Stimulated activated CD4-positive, alpha-beta T cell treated with anti-CD3 and anti-CD28 coated beads, Interleukin-1b, Interleukin-23, amount 100 ng/mL, for 24 hours (primary cell): ENCODE measurements at regions not wholly inside any gene's neighbourhood (a gene's known extent, or its start where the extent isn't known, plus 50 kb on each side); places are given as distances from the start of the nearest gene placed in this dataset.
"Not testable (repeated sequence)": the region's sequence is repeated elsewhere in the genome, so short reads cannot be mapped to it uniquely, and the experiment has no call there.

Source experiments
- DNase-seq, 4 experiments: peaks; one replicate each; pipeline ENCODE4 v3.0.0-alpha.2; 2020; ENCODE audit warnings: low read depth in 4 of 4, low spot score in 1 of 4

DNA sequence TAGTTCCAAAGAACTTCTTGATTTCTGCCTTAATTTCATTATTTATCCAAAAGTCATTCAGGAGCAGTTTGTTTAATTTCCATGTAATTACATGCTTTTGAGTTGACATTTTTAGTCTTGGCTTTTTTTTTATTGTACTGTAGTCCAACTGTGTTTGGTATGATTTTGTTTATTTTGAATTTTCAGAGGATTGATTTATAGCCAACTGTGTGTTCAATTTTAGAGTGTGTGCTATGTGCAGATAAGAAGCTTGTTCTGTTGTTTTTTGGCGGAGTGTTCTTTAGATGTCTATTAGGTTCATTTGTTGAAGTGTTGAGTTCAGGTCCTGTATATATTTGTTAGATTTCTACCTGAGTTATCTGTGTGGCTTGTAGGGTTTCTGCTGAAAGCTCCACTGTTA is 533.6 kb downstream of the TRAM1L1 start:
- no peak for DNase-seq

DNA sequence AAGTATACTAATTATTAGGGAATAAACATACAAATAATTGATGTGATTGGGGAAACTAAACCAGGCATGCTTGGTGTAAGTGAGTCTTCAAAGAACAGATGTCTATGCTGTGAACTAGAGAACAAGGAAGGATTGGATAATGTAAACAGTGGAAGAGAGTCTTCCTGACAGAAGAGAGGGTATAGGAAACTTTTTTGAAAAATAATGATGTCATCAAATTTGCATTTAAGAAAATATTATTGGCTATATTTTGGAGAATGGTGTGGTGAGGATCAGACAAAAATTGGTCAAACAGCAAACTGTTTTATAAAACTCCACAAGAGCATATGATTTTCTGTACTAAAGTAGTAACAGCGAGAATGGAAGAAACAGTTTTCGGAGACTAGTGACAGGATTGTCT is 537.7 kb downstream of the TRAM1L1 start:
- DNase-seq, result no peak

DNA sequence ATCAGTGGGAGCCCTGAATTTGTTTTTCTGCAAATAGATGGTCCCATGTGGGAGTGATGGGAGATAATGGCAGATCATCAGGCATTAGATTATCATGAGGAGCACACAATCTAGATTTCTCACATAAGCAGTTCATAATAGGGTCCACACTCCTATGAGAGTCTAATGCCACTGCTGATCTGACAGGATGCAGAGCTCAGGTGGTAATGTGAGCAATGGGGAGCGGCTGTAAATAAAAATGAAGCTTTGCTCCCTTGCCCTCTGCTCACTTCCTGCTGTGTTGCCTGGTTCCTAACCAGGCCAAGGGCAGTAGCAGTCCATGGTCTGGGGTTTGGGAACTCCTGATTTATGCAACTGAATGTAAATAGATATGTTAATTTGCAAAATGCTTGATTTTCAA is 538.6 kb downstream of the TRAM1L1 start:
- no peak for DNase-seq

DNA sequence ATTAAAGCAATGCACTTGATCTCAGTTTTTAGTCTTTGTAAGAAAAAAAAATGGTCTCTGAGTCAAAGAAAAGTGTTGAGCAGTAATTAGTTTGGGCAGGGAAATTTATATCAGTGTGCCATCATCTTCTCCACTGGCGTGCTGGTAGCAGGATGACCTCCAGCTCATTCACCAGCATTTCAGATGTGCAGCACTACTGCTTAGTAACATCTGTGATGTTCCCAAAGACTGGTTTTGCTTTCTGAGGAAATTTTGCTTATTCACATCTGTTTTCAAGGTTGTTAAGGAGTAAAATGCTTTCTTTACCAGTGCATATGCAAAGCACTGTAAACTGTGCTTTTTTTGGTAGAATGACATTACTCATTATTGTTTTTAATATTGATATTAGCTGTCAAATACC is 540.4 kb downstream of the TRAM1L1 start:
- DNase-seq, result no peak

DNA sequence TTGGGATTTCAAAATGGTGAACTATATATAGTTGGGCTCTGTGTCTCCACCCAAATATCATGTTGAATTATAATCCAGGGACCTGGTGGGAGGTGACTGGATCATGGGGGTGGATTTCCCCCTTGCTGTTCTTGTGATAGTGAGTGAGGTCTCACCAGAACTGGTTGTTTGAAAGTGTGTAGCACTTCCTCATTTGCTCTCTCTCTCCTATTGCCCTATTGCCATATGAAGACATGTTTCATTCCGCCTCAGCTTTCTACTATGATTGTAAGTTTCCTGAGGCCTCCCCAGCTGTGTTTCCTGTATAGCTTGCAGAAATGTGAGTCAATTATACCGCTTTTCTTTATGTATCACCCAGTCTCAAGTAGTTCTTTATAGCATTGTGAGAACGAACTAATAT is 545.6 kb downstream of the TRAM1L1 start:
- DNase-seq, result no peak

DNA sequence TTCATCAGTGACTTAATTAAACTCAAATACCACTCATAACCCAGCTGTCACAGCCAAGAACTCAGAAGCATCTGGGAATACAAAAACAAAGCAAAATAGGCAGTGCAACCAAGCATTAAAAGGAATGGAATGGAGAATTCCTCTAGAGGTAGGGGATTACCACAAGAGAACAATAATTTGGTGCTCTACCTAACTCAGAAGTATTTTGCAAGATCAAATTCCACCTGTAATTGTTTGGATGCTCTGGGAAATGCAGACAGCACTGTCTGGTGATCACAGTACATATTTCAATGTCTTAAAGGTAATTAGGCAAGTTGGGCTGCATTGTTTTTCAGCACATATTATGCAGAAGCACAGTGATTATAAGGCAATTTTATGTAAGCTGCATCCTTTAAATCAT is 547.5 kb downstream of the TRAM1L1 start:
- DNase-seq, result no peak

DNA sequence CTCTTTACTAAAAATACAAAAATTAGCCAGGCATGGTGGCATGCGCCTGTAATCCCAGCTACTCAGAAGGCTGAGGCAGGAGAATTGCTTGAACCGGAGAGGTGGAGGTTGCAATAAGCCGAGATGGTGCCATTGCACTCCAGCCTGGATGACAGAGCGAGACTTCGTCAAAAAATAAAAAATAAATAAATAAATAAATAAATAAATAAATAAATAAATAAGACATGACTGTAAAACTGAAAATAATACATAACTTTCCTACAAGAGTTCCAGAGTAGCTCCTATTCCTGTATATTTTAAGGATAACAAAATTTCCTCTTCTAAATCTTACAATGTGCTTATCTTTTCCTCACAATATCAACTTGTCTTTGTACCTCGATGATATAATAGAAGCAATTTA is 549.4 kb downstream of the TRAM1L1 start:
- DNase-seq, result not testable (repeated sequence)

DNA sequence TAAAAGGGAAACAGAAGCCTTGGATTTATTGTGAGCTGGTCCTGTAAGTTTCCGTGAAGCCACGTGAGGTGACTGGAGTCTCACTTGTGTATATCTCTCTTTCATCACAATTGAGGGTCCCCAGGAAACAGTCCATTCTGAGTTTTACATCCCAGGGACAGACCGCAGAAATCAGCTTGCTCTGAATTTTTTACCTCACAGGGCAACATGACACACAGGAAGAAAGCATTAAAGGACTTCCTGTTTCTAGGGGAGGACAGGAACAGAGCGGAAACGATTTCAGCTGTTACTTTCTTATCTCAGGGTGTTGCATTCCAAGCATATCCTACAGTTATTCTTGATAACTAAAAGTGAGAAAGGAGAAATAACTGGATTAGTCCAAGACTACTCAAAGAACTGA is 553.5 kb downstream of the TRAM1L1 start:
- no peak for DNase-seq

DNA sequence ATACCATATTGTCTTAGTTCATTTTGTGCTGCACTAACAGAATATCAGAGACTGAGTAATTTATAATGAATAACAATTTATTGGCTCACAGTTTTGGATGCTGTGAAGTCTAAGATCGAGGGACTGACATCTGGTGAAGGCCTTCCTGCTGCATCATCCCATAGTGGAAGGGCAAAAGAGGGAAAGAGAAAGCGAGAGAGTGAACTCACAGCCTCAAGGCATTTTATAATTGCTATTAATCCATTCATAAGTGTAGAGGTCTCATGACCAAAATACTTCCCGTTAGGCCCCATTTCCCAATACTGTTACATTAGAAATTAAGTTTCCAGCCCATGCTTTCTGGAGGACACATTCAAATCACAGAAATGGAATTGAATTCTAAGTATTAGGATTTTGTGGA is 554.4 kb downstream of the TRAM1L1 start:
- no peak for DNase-seq

DNA sequence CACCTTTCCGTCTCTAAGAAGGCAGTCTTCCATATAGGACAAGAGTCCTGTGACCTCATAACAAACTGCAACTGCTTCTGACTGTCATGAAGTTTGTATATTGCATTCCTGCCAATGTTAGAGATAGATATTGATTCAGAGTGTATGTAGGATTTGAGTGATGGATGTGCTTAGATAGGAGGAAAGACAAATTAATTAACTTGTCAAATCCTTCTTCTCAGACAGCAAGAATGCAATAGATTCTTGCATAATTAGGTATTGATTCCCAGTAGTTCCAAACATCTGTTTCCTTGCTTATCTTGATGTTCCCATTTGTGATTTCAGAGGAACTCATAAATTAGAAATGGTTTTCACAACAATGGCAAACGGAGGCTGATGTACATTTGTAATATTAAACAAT is 555.3 kb downstream of the TRAM1L1 start:
- DNase-seq, result no peak

DNA sequence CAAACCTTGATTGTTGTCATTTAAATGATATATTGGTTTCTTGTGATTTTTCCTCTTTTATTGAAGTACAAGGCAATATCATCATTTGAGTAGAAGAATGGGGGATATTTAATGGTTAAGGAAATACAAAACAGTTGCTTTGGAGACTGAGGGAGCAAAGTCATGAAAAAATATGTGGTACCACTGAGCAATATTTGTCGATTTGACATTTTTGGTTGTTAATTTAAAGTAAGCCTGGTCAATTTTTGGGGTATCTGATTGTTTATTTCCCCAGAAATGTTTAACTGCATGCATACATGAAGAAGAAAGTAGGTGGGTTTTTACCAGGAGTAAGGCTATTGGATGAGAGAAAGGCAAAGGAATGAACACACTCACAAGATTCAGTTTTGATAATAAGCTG is 556.2 kb downstream of the TRAM1L1 start:
- no peak for DNase-seq

DNA sequence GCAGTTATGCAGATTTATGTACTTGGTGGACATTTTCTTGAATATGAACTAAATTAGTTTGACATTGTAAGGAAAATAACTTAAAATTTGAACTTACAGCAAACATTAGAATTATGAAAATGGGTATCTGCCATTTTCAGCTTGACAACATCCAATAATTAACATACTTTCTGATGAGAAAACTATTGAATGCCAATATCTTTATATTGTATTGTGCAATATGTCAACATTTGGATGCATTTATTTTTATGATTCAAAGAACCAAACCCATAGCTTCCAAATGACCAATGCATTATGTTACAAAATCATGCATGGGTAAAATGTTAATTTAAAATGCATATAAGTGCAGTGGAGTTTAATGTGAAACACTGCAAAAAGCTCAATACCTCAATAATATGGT is 562.5 kb downstream of the TRAM1L1 start:
- DNase-seq, result no peak

DNA sequence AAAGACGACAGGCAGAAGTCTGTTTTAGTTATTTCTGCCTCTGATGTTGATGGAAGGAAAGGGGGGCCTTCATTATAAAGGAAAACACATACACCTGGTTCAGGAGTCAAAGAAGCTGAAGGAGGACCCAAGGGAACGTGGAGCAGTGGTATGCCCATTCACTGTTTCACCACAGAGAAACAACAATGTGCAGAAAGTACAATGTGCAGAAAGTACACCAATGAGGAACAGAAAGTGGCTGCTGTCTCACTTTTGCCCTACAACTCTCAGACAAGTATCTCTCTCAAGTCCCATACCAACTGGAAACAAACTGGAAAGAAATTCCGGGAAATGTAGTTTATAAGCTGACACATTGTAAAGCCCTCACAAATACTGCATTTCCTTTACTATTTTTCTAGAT is 564.5 kb downstream of the TRAM1L1 start:
- DNase-seq, result no peak

DNA sequence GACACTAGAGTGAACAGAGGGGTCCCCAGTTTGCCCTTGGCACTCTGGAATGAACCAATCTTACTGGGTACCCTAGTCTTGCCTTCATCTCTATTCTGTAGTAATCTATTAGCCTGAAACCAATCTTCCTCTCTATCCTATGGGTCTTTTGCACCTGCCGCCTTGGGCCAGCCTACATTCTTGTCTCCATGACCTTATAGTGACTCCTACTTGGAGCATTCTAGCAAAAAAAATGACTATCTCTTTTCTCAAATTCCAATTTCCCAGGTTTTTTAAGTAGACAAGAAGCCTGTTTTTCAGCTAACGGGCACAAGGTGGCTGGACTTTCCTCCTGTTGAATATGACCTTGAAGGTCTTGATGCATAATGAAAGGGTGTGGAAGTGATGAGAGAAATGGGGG is 568.7 kb downstream of the TRAM1L1 start:
- DNase-seq, result no peak

DNA sequence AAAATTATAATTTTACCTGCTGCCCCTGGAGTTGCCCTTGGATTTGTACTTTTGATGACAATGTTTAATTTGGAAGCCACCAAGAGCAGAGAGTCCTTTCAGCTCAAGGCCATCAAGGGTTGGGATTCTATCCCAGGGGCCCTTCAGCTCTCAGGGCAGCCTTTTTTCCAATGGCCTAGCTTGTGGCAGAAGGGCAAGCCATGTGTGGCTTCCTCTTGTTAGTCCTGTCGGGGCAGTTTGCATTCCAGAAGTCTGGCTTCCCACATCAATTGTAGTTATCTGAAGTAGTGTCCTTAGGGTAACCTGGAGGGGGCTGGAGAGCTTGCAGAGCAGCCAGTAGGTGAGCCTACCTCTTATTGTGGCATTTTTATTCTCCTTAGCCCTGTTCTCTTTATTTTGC is 569.4 kb downstream of the TRAM1L1 start:
- DNase-seq, result no peak

DNA sequence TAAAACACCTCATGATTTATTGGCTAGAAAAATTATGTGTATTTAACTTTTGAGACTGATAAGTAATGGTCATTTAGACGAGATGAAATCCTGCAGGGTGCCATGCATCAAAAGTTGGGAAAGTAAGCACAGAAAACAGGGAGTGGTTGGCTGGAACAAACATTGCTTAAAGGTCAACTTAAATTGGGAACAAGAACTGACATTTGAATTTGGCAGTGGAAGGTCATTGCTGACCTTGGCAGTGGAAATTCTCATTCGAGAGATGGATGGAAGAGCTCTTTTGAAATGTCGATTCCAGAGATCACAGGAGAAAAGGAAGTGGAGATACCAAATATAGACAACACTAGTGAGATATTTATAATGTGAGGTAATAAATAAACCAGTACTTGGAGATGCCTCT is 572.8 kb downstream of the TRAM1L1 start:
- DNase-seq, result no peak

DNA sequence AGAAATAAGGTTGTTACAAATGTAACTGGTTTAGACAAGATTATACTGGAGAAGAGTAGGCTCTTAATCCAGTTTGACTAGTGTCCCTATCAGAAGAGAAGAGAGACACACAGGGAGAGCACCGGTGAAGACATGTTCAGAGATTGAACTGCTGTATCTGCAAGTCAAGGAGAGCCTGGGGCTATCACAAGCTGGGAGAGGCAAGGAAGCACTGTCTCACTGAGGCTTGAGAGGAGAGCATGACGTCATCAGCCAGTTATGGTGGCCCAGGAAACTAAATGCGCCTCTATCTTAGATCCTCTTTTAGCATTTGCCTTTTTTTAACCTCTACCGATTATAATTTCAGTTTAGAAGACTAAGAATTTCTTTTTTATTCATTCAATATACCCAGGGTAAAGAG is 583.4 kb downstream of the TRAM1L1 start:
- DNase-seq, result no peak

DNA sequence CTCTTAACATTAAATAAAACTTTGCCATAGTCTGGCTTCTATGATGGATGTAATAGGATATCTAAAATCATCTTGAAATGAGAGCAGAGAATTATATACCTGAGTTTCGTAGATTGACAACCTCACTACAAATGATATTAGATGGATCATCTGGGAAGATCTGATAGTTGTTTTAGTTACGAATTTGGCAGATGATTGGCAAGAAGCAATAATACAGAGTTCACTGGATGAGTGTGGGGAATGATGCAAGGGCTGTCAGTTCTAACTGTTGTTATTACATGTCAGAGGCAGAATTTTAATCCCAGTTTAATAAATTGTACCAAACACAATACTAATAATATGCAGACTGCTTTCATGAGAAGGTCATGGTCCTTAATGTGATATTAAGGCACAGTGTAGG is 585.2 kb downstream of the TRAM1L1 start:
- DNase-seq, result no peak

DNA sequence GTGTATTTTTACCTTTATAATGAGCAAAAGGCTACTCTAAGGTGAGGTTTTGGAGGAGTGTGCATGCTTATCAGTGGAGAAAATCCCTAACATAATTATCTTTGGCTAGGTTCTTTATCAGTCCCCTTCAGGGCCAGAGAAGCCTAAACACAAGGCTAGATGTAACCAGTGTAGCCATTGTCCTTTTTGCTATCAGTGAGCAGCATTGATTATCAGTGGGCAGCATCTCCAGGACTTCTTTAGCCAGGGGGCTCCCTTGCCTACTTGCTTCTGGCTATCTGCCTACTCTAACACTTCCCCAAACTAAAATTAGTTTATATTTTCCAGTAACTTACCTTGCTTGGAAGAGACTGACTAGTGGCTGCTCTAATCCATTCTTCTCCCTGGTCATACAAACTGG is 595.6 kb downstream of the TRAM1L1 start:
- DNase-seq, result no peak

DNA sequence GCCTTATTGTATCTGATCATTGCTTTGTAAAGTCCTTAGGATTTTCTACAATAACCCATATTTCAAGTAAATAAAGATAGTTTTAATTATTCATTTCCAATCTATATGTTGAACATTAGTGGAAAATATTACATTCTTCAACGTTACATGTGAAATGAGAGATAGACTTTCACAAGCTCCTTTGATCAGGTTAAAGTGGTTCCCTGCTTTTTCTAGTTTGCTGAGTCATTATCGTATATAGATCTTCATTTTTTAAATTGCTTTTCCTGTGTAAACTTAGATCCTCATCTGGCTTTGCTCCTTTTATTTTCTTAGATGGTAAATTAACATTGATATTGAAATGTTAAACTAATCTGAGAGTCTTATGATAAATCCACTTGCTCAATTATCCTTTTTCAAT is 599.0 kb downstream of the TRAM1L1 start:
- no peak for DNase-seq

DNA sequence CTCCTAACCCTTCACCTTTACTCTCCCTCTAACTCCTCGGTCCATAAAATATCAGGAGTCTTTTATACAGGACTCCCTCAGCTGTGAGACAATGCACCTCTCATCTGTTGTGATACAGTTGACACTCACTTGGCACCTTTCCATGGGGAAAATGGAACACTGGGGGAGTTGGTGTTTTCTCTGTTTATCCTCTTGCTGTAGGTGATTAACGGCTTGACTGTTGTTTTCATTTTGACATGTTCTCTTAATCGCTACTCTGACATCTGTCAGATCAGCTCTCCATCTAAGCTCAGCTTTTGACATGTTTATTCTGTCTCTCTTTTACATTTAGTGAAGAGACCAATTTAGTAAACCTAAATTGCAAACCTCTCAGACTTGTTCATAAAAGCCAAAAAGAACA is 604.8 kb downstream of the TRAM1L1 start:
- DNase-seq, result no peak

DNA sequence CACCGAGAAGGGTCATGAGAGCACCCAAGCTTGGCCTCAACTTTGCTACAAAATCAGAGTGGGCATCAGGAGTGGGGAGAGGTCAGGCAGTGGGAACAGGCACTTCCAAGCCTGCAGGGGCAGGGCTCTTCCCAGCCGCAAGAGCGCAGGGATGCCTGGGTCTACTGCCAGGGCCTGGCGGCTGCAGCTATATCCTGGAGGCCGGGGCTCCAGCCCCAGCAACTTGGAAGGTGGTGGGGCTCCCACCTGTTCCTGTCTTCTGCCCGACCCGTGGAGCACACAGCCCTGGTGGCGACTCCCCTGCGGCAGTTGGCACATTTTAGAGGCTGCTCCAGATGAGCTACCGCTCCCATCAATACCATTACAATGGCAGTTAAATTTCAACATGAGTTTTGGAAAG is 607.0 kb downstream of the TRAM1L1 start:
- DNase-seq, result no peak

DNA sequence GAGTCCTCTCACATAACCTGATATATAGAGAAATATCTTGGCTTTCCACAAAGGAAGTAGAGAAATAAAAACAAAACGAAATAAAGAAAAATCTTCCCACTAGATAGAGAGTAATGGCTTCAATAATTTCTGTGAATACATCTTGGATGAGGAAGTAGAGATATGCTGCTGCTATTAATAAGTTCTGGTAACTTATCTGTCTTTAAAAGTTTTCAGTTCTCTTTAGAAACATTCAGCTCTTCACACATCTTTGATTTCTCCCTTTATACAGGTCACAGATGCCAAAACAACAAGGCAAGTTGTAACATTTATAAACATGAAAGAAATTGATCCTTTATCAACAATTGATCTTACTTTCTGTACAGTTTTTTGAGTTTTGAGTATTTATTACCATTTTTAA is 615.8 kb downstream of the TRAM1L1 start:
- DNase-seq, result no peak

DNA sequence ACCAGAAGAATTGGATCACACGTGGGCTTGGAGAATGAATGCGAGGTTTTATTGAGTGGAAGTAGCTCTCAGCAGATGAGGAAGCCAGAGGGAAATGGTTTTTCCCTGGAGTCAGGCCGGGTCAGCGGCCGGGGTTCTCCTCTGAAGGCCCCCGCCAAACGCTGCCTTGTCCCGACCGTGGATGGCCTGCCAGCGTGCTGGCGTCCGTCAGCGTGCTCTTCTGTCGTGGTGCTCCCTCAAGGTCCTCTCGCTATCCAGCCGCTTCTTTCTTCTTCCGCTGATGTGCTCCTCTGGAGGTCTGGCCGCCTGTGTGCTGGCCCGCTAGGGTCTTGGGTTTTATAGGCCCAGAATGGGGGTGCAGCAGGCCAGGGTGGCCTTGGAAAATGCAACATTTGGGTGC is 632.2 kb downstream of the TRAM1L1 start:
- DNase-seq, result no peak
